ENCODE measurements at regions not wholly inside any gene's neighbourhood (a gene's known extent, or its start where the extent isn't known, plus 50 kb on each side); places are given as distances from the start of the nearest gene placed in this dataset.

DNA sequence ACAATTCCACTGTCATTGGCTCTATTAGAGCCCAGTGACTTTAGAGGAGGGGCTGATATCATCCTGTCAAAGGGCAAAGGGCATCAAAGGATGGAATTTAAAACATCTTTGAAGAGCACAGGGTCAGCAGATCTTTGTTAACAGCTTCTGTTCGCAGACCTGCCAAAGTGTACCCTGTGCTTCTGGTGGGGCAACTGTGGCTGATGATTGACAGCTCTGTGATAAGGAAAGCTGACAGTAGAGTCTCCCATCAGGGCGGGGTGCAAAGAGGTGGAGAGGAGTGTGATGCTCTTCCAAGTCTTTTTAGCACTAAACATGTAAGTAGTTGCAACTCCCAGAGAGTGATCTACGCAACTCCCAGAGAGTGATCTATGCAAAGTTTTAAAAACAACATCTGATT lies 742.1 kb upstream of the SOX9 start:
- TF ChIP-seq, protein P1, sequence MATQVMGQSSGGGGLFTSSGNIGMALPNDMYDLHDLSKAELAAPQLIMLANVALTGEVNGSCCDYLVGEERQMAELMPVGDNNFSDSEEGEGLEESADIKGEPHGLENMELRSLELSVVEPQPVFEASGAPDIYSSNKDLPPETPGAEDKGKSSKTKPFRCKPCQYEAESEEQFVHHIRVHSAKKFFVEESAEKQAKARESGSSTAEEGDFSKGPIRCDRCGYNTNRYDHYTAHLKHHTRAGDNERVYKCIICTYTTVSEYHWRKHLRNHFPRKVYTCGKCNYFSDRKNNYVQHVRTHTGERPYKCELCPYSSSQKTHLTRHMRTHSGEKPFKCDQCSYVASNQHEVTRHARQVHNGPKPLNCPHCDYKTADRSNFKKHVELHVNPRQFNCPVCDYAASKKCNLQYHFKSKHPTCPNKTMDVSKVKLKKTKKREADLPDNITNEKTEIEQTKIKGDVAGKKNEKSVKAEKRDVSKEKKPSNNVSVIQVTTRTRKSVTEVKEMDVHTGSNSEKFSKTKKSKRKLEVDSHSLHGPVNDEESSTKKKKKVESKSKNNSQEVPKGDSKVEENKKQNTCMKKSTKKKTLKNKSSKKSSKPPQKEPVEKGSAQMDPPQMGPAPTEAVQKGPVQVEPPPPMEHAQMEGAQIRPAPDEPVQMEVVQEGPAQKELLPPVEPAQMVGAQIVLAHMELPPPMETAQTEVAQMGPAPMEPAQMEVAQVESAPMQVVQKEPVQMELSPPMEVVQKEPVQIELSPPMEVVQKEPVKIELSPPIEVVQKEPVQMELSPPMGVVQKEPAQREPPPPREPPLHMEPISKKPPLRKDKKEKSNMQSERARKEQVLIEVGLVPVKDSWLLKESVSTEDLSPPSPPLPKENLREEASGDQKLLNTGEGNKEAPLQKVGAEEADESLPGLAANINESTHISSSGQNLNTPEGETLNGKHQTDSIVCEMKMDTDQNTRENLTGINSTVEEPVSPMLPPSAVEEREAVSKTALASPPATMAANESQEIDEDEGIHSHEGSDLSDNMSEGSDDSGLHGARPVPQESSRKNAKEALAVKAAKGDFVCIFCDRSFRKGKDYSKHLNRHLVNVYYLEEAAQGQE (IDR thresholded peaks at IDR 0.05; ENCODE audit: low read depth) = no peak
- TF ChIP-seq TCF12 (IDR thresholded peaks at IDR 0.05; ENCODE audit: low read depth) (no peak), CEBPB (IDR thresholded peaks at IDR 0.05) (no peak), CREB1 (IDR thresholded peaks at IDR 0.05; ENCODE audit: low read depth) (no peak), NFIC (IDR thresholded peaks at IDR 0.05) (no peak)
- TF ChIP-seq, protein P2, sequence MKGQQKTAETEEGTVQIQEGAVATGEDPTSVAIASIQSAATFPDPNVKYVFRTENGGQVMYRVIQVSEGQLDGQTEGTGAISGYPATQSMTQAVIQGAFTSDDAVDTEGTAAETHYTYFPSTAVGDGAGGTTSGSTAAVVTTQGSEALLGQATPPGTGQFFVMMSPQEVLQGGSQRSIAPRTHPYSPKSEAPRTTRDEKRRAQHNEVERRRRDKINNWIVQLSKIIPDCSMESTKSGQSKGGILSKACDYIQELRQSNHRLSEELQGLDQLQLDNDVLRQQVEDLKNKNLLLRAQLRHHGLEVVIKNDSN (IDR thresholded peaks at IDR 0.05) = no peak

- TF ChIP-seq EGR1 (IDR thresholded peaks at IDR 0.05) (no peak), RAD21 (IDR thresholded peaks at IDR 0.05; ENCODE audit: low read depth) (no peak), TEAD4 (IDR thresholded peaks at IDR 0.05) (no peak), TAF1 (IDR thresholded peaks at IDR 0.05; ENCODE audit: low read depth) (no peak), YY1 (IDR thresholded peaks at IDR 0.05; ENCODE audit: low read depth) (no peak), FOXM1 (IDR thresholded peaks at IDR 0.05; ENCODE audit: borderline replicate concordance, low read depth) (no peak), NFIC (IDR thresholded peaks at IDR 0.05) (no peak)
- TF ChIP-seq, protein P2 (IDR thresholded peaks at IDR 0.05) = no peak
Observed at GRCh38 chr17:71379512-71379911, 741.3 kb upstream of the SOX9 start.

DNA sequence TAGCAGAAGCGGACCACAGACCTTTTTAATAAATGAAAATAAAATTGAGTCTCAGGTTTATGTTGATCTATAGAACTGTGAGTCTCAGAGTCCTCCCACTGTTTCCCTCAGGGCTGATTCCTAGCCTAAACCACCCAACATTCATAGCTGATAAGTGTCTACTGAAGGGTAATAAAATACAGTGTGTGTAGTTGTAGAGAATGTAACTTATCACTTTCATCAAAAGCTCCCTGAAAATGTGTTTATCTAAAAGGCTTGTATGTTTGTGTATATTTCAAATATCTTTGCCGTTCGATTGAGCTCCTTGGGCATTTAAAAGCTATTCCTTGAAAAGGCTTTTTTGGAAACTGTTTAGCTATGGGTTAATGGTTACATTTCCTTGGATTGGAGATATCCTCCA lies 740.3 kb upstream of the SOX9 start:
- TF ChIP-seq YY1 (IDR thresholded peaks at IDR 0.05; ENCODE audit: low read depth) (no peak), ZBTB7A (IDR thresholded peaks at IDR 0.05; ENCODE audit: low read depth) (no peak), MAX (IDR thresholded peaks at IDR 0.05) (no peak), CEBPB (IDR thresholded peaks at IDR 0.05) (no peak), FOXM1 (IDR thresholded peaks at IDR 0.05; ENCODE audit: borderline replicate concordance, low read depth) (no peak), CREB1 (IDR thresholded peaks at IDR 0.05; ENCODE audit: low read depth) (no peak), TAF1 (IDR thresholded peaks at IDR 0.05; ENCODE audit: low read depth) (no peak), NFIC (IDR thresholded peaks at IDR 0.05) (no peak), EP300 (IDR thresholded peaks at IDR 0.05; ENCODE audit: borderline replicate concordance) (no peak), RAD21 (IDR thresholded peaks at IDR 0.05; ENCODE audit: low read depth) (no peak), TCF12 (IDR thresholded peaks at IDR 0.05; ENCODE audit: low read depth) (no peak), TEAD4 (IDR thresholded peaks at IDR 0.05) (no peak), EGR1 (IDR thresholded peaks at IDR 0.05) (no peak)
- TF ChIP-seq, protein P2 (IDR thresholded peaks at IDR 0.05) = no peak
- TF ChIP-seq, protein P1 (IDR thresholded peaks at IDR 0.05; ENCODE audit: low read depth) = no peak

DNA sequence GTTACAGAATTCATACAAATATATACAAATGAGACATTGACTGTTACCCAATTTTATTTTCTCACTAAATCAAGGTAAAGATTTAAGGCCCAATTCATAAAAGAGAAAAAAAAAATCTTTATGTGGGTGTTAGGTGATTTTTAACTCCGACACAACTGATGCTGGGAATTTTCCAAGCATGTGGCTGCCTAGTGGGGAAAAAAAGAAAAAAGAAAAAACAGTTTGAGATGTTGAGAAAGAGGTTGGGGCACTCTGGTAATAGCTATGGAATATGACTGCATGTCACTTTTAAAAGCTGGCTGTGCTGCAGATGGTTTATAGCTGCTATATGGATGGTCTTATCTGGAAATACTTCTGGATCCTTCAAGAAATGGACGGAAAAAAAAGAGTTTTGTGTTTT lies 739.9 kb upstream of the SOX9 start:
- TF ChIP-seq RAD21 (IDR thresholded peaks at IDR 0.05; ENCODE audit: low read depth) (no peak), TCF12 (IDR thresholded peaks at IDR 0.05; ENCODE audit: low read depth) (no peak), TAF1 (IDR thresholded peaks at IDR 0.05; ENCODE audit: low read depth) (no peak), EP300 (IDR thresholded peaks at IDR 0.05; ENCODE audit: borderline replicate concordance) (no peak), YY1 (IDR thresholded peaks at IDR 0.05; ENCODE audit: low read depth) (no peak), CEBPB (IDR thresholded peaks at IDR 0.05) (no peak), ZBTB7A (IDR thresholded peaks at IDR 0.05; ENCODE audit: low read depth) (no peak), EGR1 (IDR thresholded peaks at IDR 0.05) (no peak), TEAD4 (IDR thresholded peaks at IDR 0.05) (no peak), MAX (IDR thresholded peaks at IDR 0.05) (no peak), NFIC (IDR thresholded peaks at IDR 0.05) (no peak), CREB1 (IDR thresholded peaks at IDR 0.05; ENCODE audit: low read depth) (no peak), FOXM1 (IDR thresholded peaks at IDR 0.05; ENCODE audit: borderline replicate concordance, low read depth) (no peak)
- TF ChIP-seq, protein P1 (IDR thresholded peaks at IDR 0.05; ENCODE audit: low read depth) = no peak
- TF ChIP-seq, protein P2 (IDR thresholded peaks at IDR 0.05) = no peak
